ENCODE measurements at regions not wholly inside any gene's neighbourhood (a gene's known extent, or its start where the extent isn't known, plus 50 kb on each side); places are given as distances from the start of the nearest gene placed in this dataset.

- H3K4me1 ChIP-seq (ENCODE audit: low read depth) = no peaks in the 10 kb centered on the region
- no peak overlapping the region for H3K4me3 ChIP-seq
- DNase-seq (ENCODE audit: low read depth in 1 of 2, low spot score in 1 of 2) = no peak
- H3K9me3 ChIP-seq (ENCODE audit: low read depth) = no peaks in the 10 kb centered on the region
- H3K27ac ChIP-seq = no peak overlapping the region
- H3K36me3 ChIP-seq = no peaks in the 10 kb centered on the region
- no peaks in the 10 kb centered on the region for H3K27me3 ChIP-seq
- TF ChIP-seq CTCF (IDR thresholded peaks at IDR 0.05; ENCODE audit: low read depth, low read length) = no peak
Measured at GRCh38 chr14:26218861-26219260, 379.0 kb downstream of the NOVA1 start.

GRCh38 chr14:26217778-26218177 lies 380.1 kb downstream of the NOVA1 start:
- Histone ChIP-seq H3K4me1 (ENCODE audit: low read depth) (no peaks in the 10 kb centered on the region), H3K36me3 (no peaks in the 10 kb centered on the region), H3K9me3 (ENCODE audit: low read depth) (no peaks in the 10 kb centered on the region), H3K27ac (no peak overlapping the region), H3K27me3 (no peaks in the 10 kb centered on the region), H3K4me3 (no peak overlapping the region)
- no peak for DNase-seq (ENCODE audit: low read depth in 1 of 2, low spot score in 1 of 2)
- TF ChIP-seq CTCF (IDR thresholded peaks at IDR 0.05; ENCODE audit: low read depth, low read length) = no peak

GRCh38 chr14:26216786-26217185 lies 381.0 kb downstream of the NOVA1 start:
- no peak for TF ChIP-seq CTCF (IDR thresholded peaks at IDR 0.05; ENCODE audit: low read depth, low read length)
- H3K27me3 ChIP-seq = no peaks in the 10 kb centered on the region

GRCh38 chr14:26213846-26214575 lies 383.8 kb downstream of the NOVA1 start:
- Histone ChIP-seq H3K4me1 (ENCODE audit: low read depth) (no peaks in the 10 kb centered on the region), H3K9me3 (ENCODE audit: low read depth) (no peaks in the 10 kb centered on the region)
- no peak for TF ChIP-seq CTCF (IDR thresholded peaks at IDR 0.05; ENCODE audit: low read depth, low read length)

More at GRCh38 chr14:26216786-26217185, 381.0 kb downstream of the NOVA1 start:
- no peak for DNase-seq (ENCODE audit: low read depth in 1 of 2, low spot score in 1 of 2)
- H3K36me3 ChIP-seq = no peaks in the 10 kb centered on the region
- H3K9me3 ChIP-seq (ENCODE audit: low read depth) = no peaks in the 10 kb centered on the region
- H3K4me3 ChIP-seq = no peak overlapping the region
- H3K27ac ChIP-seq = no peak overlapping the region
- H3K4me1 ChIP-seq (ENCODE audit: low read depth) = no peaks in the 10 kb centered on the region

GRCh38 chr14:26209699-26210098 lies 388.1 kb downstream of the NOVA1 start:
- Histone ChIP-seq H3K27me3 (peaks cover 19% of the 10 kb centered on the region), H3K9me3 (ENCODE audit: low read depth) (no peaks in the 10 kb centered on the region), H3K27ac (no peak overlapping the region), H3K4me1 (ENCODE audit: low read depth) (no peaks in the 10 kb centered on the region), H3K36me3 (no peaks in the 10 kb centered on the region), H3K4me3 (no peak overlapping the region)
- TF ChIP-seq CTCF (IDR thresholded peaks at IDR 0.05; ENCODE audit: low read depth, low read length) = no peak
- no peak for DNase-seq (ENCODE audit: low read depth in 1 of 2, low spot score in 1 of 2)

More at GRCh38 chr14:26213846-26214575, 383.8 kb downstream of the NOVA1 start:
- no peak for DNase-seq (ENCODE audit: low read depth in 1 of 2, low spot score in 1 of 2)
- no peak overlapping the region for H3K4me3 ChIP-seq
- H3K27ac ChIP-seq = no peak overlapping the region
- H3K36me3 ChIP-seq = no peaks in the 10 kb centered on the region
- no peaks in the 10 kb centered on the region for H3K27me3 ChIP-seq
